ENCODE measurements at regions not wholly inside any gene's neighbourhood (a gene's known extent, or its start where the extent isn't known, plus 50 kb on each side); places are given as distances from the start of the nearest gene placed in this dataset.

DNA sequence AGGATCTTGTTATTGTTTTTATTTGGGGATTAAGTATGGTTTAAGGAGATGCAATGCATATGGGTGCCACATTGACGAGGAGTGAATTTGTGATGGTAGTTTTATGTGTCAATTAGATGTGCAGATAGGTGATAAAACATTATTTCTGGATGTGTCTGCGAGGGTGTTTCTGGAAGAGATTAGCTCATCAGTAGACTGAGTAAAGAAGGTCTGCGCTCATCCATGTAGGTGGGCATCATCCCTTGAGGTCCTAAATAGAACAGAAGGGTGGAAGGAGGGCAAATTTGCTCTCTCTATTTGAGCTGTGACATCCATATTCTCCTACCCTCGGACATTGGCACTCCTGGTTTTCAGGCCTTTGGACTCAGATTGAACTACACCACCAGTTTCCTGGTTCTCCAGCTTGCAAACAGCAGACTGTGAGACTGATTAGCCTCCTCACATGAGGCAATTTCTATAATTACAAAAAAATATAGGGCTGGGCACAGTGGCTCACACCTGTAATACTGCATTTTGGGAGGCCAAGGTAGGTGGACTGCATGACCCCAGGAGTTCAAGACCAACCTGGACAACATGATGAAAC, 118.2 kb upstream of the ZNF678 start:
- Histone ChIP-seq H3K4me1 (replicated peaks in 1 of 2) (peaks cover 0 to 6% of the 10 kb centered on the region in 2 donors), H3K36me3 (replicated peaks in 1 of 2) (no peaks in the 10 kb centered on the region), H3K27me3 (no peaks in the 10 kb centered on the region), H3K4me3 (no peak overlapping the region), H3K9me3 (replicated peaks in 1 of 3) (no peaks in the 10 kb centered on the region), H3K27ac (no peak overlapping the region)
- DNase-seq: no peak
- intact Hi-C loops (cut with DNase I): loop anchor here in 1 of 2 donors (10.0 kb wide), 2 partner anchors 450 to 810 kb away; no protein-coding TSS in a partner anchor
- WGBS, 4 donors: 74 to 89% (median 86%) methylated on average over 4 of the region's 4 CpGs
- TF ChIP-seq POLR2A (IDR thresholded peaks at IDR 0.05) (no peak), CTCF (IDR thresholded peaks at IDR 0.05) (no peak)

DNA sequence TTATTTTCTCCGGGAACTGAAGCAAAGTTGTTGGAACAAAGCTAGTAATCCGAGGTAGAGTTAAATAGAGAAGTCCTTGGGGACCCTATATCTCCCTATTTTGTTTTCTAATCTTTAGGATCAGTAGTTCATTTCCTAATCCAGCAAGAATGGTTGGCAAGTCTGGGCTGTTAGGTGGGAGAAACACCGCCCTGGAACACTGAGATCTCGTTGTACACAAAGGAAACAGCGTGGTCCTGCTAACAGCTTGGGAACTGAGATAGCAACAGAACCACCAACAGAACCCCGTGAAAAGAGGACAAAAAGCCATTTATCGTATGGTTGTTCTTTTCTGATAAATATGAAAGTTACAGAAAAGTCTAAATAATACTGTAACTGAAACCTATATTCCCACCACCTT, 121.9 kb upstream of the CDC42BPA start:
- TF ChIP-seq CTCF (IDR thresholded peaks at IDR 0.05) (no peak), POLR2A (IDR thresholded peaks at IDR 0.05) (no peak)
- H3K36me3 ChIP-seq (replicated peaks in 1 of 2): no peaks in the 10 kb centered on the region
- intact Hi-C loops (cut with DNase I): loop anchor here in 1 of 2 donors (10.0 kb wide), 2 partner anchors 445 to 805 kb away; no protein-coding TSS in a partner anchor
- H3K27ac ChIP-seq: peak overlapping the region in 1 of 5 donors; percentile 27
- no peaks in the 10 kb centered on the region for H3K9me3 ChIP-seq (replicated peaks in 1 of 3)
- DNase-seq: no peak
- H3K4me1 ChIP-seq (replicated peaks in 1 of 2): peaks cover 0 to 15% of the 10 kb centered on the region in 2 donors
- no peaks in the 10 kb centered on the region for H3K27me3 ChIP-seq
- WGBS, 4 donors: 50 to 64% (median 54%) methylated on average over 7 of the region's 7 CpGs
- H3K4me3 ChIP-seq: no peak overlapping the region

DNA sequence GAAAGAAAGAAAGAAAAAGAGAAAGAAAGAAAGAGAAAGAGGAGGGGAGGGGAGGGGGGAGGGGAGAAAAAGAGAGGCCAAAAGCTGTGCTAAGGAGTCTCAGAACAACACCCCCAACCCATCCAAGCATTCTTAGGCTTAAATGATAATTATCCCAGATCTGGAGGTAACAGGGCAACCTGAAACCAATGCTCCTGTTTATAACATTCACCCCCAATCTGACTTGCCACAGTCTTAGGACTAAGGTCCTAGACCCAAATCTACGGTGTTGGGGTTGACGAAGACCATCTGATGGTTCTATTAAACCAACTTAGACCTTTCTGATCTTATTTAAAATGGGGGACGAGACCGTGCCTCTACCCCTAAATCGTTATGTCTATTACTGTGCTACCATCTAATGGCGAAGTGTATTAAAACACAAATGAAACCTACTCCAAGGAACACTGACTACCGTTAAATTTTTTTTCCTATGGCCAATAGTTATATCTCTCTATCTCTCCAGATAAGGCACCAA, 119.3 kb upstream of the CDC42BPA start:
- Histone ChIP-seq H3K9me3 (replicated peaks in 1 of 3) (no peaks in the 10 kb centered on the region), H3K36me3 (replicated peaks in 1 of 2) (no peaks in the 10 kb centered on the region), H3K4me1 (replicated peaks in 1 of 2) (peaks cover 0 to 15% of the 10 kb centered on the region in 2 donors), H3K27ac (peak overlapping the region in 2 of 5 donors; percentile 15 to 24), H3K4me3 (peak overlapping the region in 2 of 4 donors; percentile 24 to 53), H3K27me3 (no peaks in the 10 kb centered on the region)
- peak in 1 of 7 donors; percentile 15 for DNase-seq
- WGBS, 4 donors: 2 to 3% (median 3%) methylated on average over 7 of the region's 7 CpGs
- peak; percentile 13 to 73 (median 56) for TF ChIP-seq CTCF (IDR thresholded peaks at IDR 0.05)
- TF ChIP-seq POLR2A (IDR thresholded peaks at IDR 0.05): no peak
- intact Hi-C loops (cut with DNase I): loop anchor here (10.0 kb wide), 3 partner anchors 123 to 523 kb away; partner anchors contain the start of gene CDC42BPA (in 1 of the 2)

DNA sequence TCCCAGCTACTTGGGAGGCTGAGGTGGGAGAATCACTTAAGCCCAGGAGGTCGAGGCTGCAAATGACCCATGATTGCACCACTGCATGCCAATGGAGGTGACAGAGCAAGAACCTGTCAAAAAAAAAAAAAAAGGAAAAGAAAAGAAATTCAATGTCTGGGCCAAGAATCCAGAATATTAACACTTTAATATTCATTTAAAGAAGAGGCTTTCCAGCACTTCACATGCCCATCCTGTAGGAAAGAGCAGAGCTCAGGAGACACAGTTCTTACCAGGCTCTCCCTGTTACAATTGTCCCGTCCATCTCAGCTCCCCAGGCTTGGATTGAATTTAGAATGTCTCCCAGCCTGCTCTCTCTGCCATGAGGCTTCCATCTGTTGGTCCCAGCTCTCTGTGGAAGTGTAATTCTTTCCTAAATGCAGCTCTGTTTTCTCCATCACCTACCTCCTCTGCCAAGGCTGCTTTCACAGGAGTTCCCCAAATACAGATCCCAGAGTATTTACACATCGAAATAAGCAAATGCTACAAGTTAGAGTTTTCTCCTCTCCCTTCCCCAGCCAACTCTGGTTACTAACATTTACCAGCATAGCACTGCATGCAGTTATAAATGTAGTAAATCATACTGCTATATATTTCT, 116.6 kb upstream of the CDC42BPA start:
- TF ChIP-seq CTCF (IDR thresholded peaks at IDR 0.05) (no peak), POLR2A (IDR thresholded peaks at IDR 0.05) (no peak)
- no peak for DNase-seq
- Histone ChIP-seq H3K9me3 (replicated peaks in 1 of 3) (no peaks in the 10 kb centered on the region), H3K4me1 (replicated peaks in 1 of 2) (peaks cover 3 to 18% of the 10 kb centered on the region in 2 donors), H3K36me3 (replicated peaks in 1 of 2) (no peaks in the 10 kb centered on the region), H3K27me3 (no peaks in the 10 kb centered on the region), H3K27ac (no peak overlapping the region), H3K4me3 (no peak overlapping the region)
- intact Hi-C loops (cut with DNase I): loop anchor here (10.0 kb wide), 3 partner anchors 120 to 520 kb away; partner anchors contain the start of gene CDC42BPA (in 1 of the 2)
- WGBS, 4 donors: 87 to 92% (median 90%) methylated on average over 3 of the region's 3 CpGs
